SK-N-SH (cell line): ENCODE measurements at regions not wholly inside any gene's neighbourhood (a gene's known extent, or its start where the extent isn't known, plus 50 kb on each side); places are given as distances from the start of the nearest gene placed in this dataset.

Experiments
- CTCF ChIA-PET: fragments of 300-600, 350-600 bp; formaldehyde crosslinking; extraction: SDS; loops from one replicate; lab custom pipeline; 2021; lab: Yijun Ruan, JAX
- POLR2A ChIA-PET: fragments of 350-600 bp; sonication (Branson Sonifier 250); formaldehyde crosslinking; extraction: SDS; loops from one replicate; lab custom pipeline; 2020; ENCODE audit warnings: antibody characterized with exemption, inconsistent platforms; lab: Yijun Ruan, JAX
- DNase-seq: peaks from one replicate; pipeline ENCODE4 v3.0.0; 2012
- H2AFZ ChIP-seq: fragments of 200-600 bp; sonication (generic); 2 replicates; pipeline ENCODE4 v1.8.1; 2016; ENCODE audit warnings: antibody characterized with exemption, mild to moderate bottlenecking, low read depth
- H3F3A ChIP-seq: fragments of 200-600 bp; sonication (generic); replicated peaks from 2 replicates; pipeline ENCODE3; 2016; ENCODE audit warnings: antibody characterized with exemption, mild to moderate bottlenecking; ENCODE audit not compliant: insufficient read depth
- H3K27ac ChIP-seq, 2 experiments: fragments of 200-500 bp in 1 of 2; fragments of 200-600 bp in 1 of 2; sonication (Bioruptor generic) in 1 of 2; sonication (generic), shearing (Covaris generic) in 1 of 2; 2 replicates each; pipeline versions ENCODE4 v1.5.1 to v1.6.1; 2014 to 2016; ENCODE audit warnings: low read depth in 2 of 2, inconsistent platforms in 1 of 2, low read length in 1 of 2, mild to moderate bottlenecking in 1 of 2, mixed read lengths in 1 of 2
- H3K27me3 ChIP-seq: fragments of 200-600 bp; sonication (generic), shearing (Covaris generic); 2 replicates; pipeline ENCODE4 v1.6.1; 2016; ENCODE audit warnings: mixed run types; ENCODE audit not compliant: insufficient read depth
- H3K36me3 ChIP-seq, 2 experiments: fragments of 200-500 bp in 1 of 2; fragments of 200-600 bp in 1 of 2; sonication (Bioruptor generic) in 1 of 2; sonication (generic) in 1 of 2; replicated peaks in 1 of 2; 2 replicates each; pipeline versions ENCODE3 to v1.5.1; 2014 to 2016; ENCODE audit warnings: low read length in 1 of 2, mild to moderate bottlenecking in 1 of 2; ENCODE audit not compliant: insufficient read depth in 2 of 2, control insufficient read depth in 1 of 2
- H3K4me1 ChIP-seq, 2 experiments: fragments of 200-500 bp in 1 of 2; fragments of 200-600 bp in 1 of 2; sonication (Bioruptor generic) in 1 of 2; sonication (generic), shearing (Covaris generic) in 1 of 2; 2 replicates each; pipeline versions ENCODE4 v1.5.1 to v1.6.1; 2014 to 2016; ENCODE audit warnings: low read depth in 1 of 2, low read length in 1 of 2, mixed run types in 1 of 2; ENCODE audit not compliant: insufficient read depth in 2 of 2, control insufficient read depth in 1 of 2
- H3K4me2 ChIP-seq: fragments of 200-600 bp; sonication (generic), shearing (Covaris generic); 2 replicates; pipeline ENCODE4 v1.6.1; 2017; ENCODE audit warnings: mixed run types
- H3K4me3 ChIP-seq, 2 experiments: fragments of 200-500 bp in 1 of 2; fragments of 200-600 bp in 1 of 2; sonication (Bioruptor generic) in 1 of 2; sonication (generic), shearing (Covaris generic) in 1 of 2; 2 replicates each; pipeline versions ENCODE4 v1.5.1 to v1.8.1; 2014 to 2016; ENCODE audit warnings: low read depth in 2 of 2, inconsistent platforms in 1 of 2, low read length in 1 of 2, mild to moderate bottlenecking in 1 of 2, mixed read lengths in 1 of 2, moderate library complexity in 1 of 2
- H3K79me2 ChIP-seq: fragments of 200-600 bp; sonication (generic); 2 replicates; pipeline ENCODE4 v1.8.1; 2017; ENCODE audit warnings: mild to moderate bottlenecking; ENCODE audit not compliant: insufficient read depth
- H3K9ac ChIP-seq: fragments of 200-600 bp; sonication (generic); 2 replicates; pipeline ENCODE4 v1.6.1; 2017; ENCODE audit warnings: mixed run types
- H3K9me2 ChIP-seq: fragments of 200-600 bp; sonication (generic); 2 replicates; pipeline ENCODE4 v1.6.1; 2017; ENCODE audit warnings: mixed run types
- H3K9me3 ChIP-seq: fragments of 200-600 bp; sonication (generic); 2 replicates; pipeline ENCODE4 v1.6.1; 2017; ENCODE audit warnings: mixed run types, mild to moderate bottlenecking, moderate library complexity
- H4K20me1 ChIP-seq: fragments of 200-600 bp; sonication (generic); 2 replicates; pipeline ENCODE4 v1.6.1; 2017; ENCODE audit warnings: mild to moderate bottlenecking, mixed run types; ENCODE audit not compliant: insufficient read depth
- CHD2 ChIP-seq: fragments of 150-350 bp; IDR thresholded peaks from 2 replicates; pipeline ENCODE4 v1.6.1; 2018; ENCODE audit warnings: low read length; ENCODE audit not compliant: partially characterized antibody
- CTCF ChIP-seq: fragments of 200-600 bp; sonication (generic); IDR thresholded peaks from 2 replicates; pipeline ENCODE4 v1.6.1; 2017; ENCODE audit warnings: antibody characterized with exemption, mild to moderate bottlenecking, moderate library complexity
- ELF1 ChIP-seq: IDR thresholded peaks from 2 replicates; pipeline ENCODE4 v1.4.0; 2012
- FOXJ3 ChIP-seq: sonication (generic); formaldehyde crosslinking; IDR thresholded peaks from 2 replicates; pipeline ENCODE4 v1.5.1; 2020; ENCODE audit warnings: mild to moderate bottlenecking, missing genetic modification reagents
- GABPA ChIP-seq: IDR thresholded peaks from 2 replicates; pipeline ENCODE4 v1.4.0; 2012; ENCODE audit warnings: low read depth, mild to moderate bottlenecking
- MAX ChIP-seq: IDR thresholded peaks from 2 replicates; pipeline ENCODE4 v1.4.0; 2012; ENCODE audit warnings: low read depth
- MEF2A ChIP-seq: IDR thresholded peaks from 2 replicates; pipeline ENCODE4 v1.4.0; 2012; ENCODE audit warnings: low read depth, borderline replicate concordance
- MXI1 ChIP-seq: IDR thresholded peaks from 2 replicates; pipeline ENCODE4 v1.6.1; 2012; ENCODE audit warnings: mild to moderate bottlenecking, low read depth, low read length, improper control_type of control experiment
- NFIC ChIP-seq: IDR thresholded peaks from 2 replicates; pipeline ENCODE4 v1.4.0; 2012; ENCODE audit warnings: borderline replicate concordance
- NRF1 ChIP-seq: IDR thresholded peaks from 2 replicates; pipeline ENCODE4 v1.6.1; 2012; ENCODE audit warnings: low read depth, mild to moderate bottlenecking, low read length
- RAD21 ChIP-seq: IDR thresholded peaks from 2 replicates; pipeline ENCODE4 v1.6.1; 2012; ENCODE audit warnings: mild to moderate bottlenecking, low read length
- REST ChIP-seq: IDR thresholded peaks from 2 replicates; pipeline ENCODE4 v1.6.1; 2012; ENCODE audit warnings: mild to moderate bottlenecking, low read depth, low read length, moderate library complexity
- TCF12 ChIP-seq: IDR thresholded peaks from 2 replicates; pipeline ENCODE4 v1.4.0; 2012
- TEAD4 ChIP-seq: IDR thresholded peaks from 2 replicates; pipeline ENCODE4 v1.4.0; 2012; ENCODE audit warnings: mild to moderate bottlenecking, borderline replicate concordance; ENCODE audit not compliant: insufficient read depth
- ZBTB33 ChIP-seq: IDR thresholded peaks from 2 replicates; pipeline ENCODE4 v1.4.0; 2012; ENCODE audit warnings: low read depth, borderline replicate concordance
- WGBS: methylation state at CpG from one replicate; pipeline ENCODE4 v1.1.6; 2017; ENCODE audit warnings: low lambda C conversion rate; 5-methylcytosine and 5-hydroxymethylcytosine counted together

GRCh38 chr18:39796393-39796792, 2158.6 kb upstream of the PIK3C3 start (continued):
- no peak for TF ChIP-seq ZBTB33
- no peak for TF ChIP-seq NFIC
- TF ChIP-seq ELF1: no peak
- TF ChIP-seq CHD2: no peak
- TF ChIP-seq TEAD4: no peak
- no peak for TF ChIP-seq MXI1

- Histone ChIP-seq H3K4me3 (no peak overlapping the region), H3K27me3 (no peaks in the 10 kb centered on the region), H3K27ac (no peak overlapping the region), H3F3A (peaks cover under 1% of the 10 kb centered on the region), H4K20me1 (no peaks in the 10 kb centered on the region), H3K36me3 (no peaks in the 10 kb centered on the region), H3K4me2 (no peak overlapping the region), H2AFZ (no peak overlapping the region), H3K4me1 (no peaks in the 10 kb centered on the region), H3K9me3 (no peaks in the 10 kb centered on the region), H3K9ac (no peak overlapping the region), H3K9me2 (no peaks in the 10 kb centered on the region), H3K79me2 (no peaks in the 10 kb centered on the region)
- ChIA-PET CTCF (no interaction called here), POLR2A (no interaction called here)
- DNase-seq: no peak
- no peak for TF ChIP-seq ELF1
- TF ChIP-seq MEF2A: no peak
- TF ChIP-seq REST: no peak
- WGBS: 38% methylated on average over 1 of the region's 1 CpG
Observed at GRCh38 chr18:39795350-39795749, 2159.7 kb upstream of the PIK3C3 start.

- no peaks in the 10 kb centered on the region for H3K9me2 ChIP-seq
- 70% methylated on average over 5 of the region's 5 CpGs for WGBS
- no peaks in the 10 kb centered on the region for H4K20me1 ChIP-seq
- H3K4me2 ChIP-seq: no peak overlapping the region
- H3F3A ChIP-seq: no peaks in the 10 kb centered on the region
- H3K9ac ChIP-seq: no peak overlapping the region
- no peaks in the 10 kb centered on the region for H3K27me3 ChIP-seq
- H3K79me2 ChIP-seq: no peaks in the 10 kb centered on the region
- ChIA-PET CTCF (no interaction called here), POLR2A (no interaction called here)
- DNase-seq: no peak
- no peaks in the 10 kb centered on the region for H3K9me3 ChIP-seq
- no peak overlapping the region for H3K4me3 ChIP-seq
- H3K36me3 ChIP-seq: no peaks in the 10 kb centered on the region
- no peak overlapping the region for H3K27ac ChIP-seq
- H2AFZ ChIP-seq: no peak overlapping the region
- H3K4me1 ChIP-seq: no peaks in the 10 kb centered on the region
- TF ChIP-seq CHD2 (no peak), NFIC (no peak), MAX (no peak), CTCF (no peak), NRF1 (no peak), GABPA (no peak), RAD21 (no peak), FOXJ3 (CRISPR knock-in tag) (no peak), TCF12 (no peak), ZBTB33 (no peak)
Observed at GRCh38 chr18:39793609-39794008, 2161.4 kb upstream of the PIK3C3 start.
